Pancreas (tissue), 10 donors: ENCODE measurements at regions not wholly inside any gene's neighbourhood (a gene's known extent, or its start where the extent isn't known, plus 50 kb on each side); places are given as distances from the start of the nearest gene placed in this dataset.

Source experiments
- ATAC-seq, 4 donors: fragments of 200-7000 bp; cut with Tn5 transposase; one replicate each; pipeline versions ENCODE4 v1.8.0 to v1.9.1; 2020; ENCODE audit warnings: mild to moderate bottlenecking in 4 of 4, moderate library complexity in 4 of 4
- DNase-seq, 6 donors: peaks; one replicate each; pipeline ENCODE4 v3.0.0-alpha.2; 2020
- FAIRE-seq: peaks from 2 replicates; lab custom pipeline; 2012; peaks lifted over from hg19 to GRCh38; lab: Jason Lieb, UNC
- H3K27ac ChIP-seq, 4 donors: fragments of 200-600 bp; sonication (generic); 1 replicate in 3 of 4; 2 replicates in 1 of 4; pipeline versions ENCODE4 v1.5.0 to v1.8.0; 2020
- H3K27me3 ChIP-seq, 4 donors: fragments of 200-600 bp; one replicate each; pipeline ENCODE4 v1.8.0; 2021
- H3K36me3 ChIP-seq, 3 donors: fragments of 200-600 bp; sonication (generic) in 1 of 3; one replicate each; pipeline versions ENCODE4 v1.5.0 to v1.8.0; 2020 to 2021
- H3K4me1 ChIP-seq, 3 donors: fragments of 200-600 bp; one replicate each; pipeline ENCODE4 v1.8.0; 2021
- H3K4me3 ChIP-seq, 4 donors: fragments of 200-600 bp; sonication (generic) in 2 of 4; one replicate each; pipeline versions ENCODE4 v1.5.0 to v1.8.0; 2020 to 2021
- H3K9me3 ChIP-seq, 4 donors: fragments of 200-600 bp; one replicate each; pipeline ENCODE4 v1.8.0; 2021
- CTCF ChIP-seq, 4 donors: fragments of 200-600 bp; sonication (generic) in 3 of 4; IDR thresholded peaks; one replicate each; pipeline versions ENCODE4 v1.5.0 to v1.8.0; 2021; ENCODE audit warnings: antibody characterized with exemption in 4 of 4
- WGBS, 2 donors: extraction: QIAGEN DNeasy Blood & Tissue Kit; methylation state at CpG; one replicate each; pipeline ENCODE4 v1.1.7; 2013; 5-methylcytosine and 5-hydroxymethylcytosine counted together
- intact Hi-C, 3 donors: fragments of 100-400 bp; cut with DNase I; formaldehyde crosslinking; loops; one replicate each; pipeline versions ENCODE4 v1.11.1 to v1.14.2; 2022
- donor health status: healthy with polysubstance abuse.
- donor health status: DM: no; HTN: no; CAD: no; lungs with moderate emphysema.
- donor health status: DM: no; HTN: no; CAD: no.
- donor health status: control.
- donor health status: control.
- donor health status: Bipolar disorder and iron deficiency.
- donor health status: DM: yes; HTN: yes; CAD: no.
- donor health status: DM: no; HTN: no; CAD: no.
- donor health status: DM: no; HTN: no; CAD: no.
- donor health status: DM: yes; HTN: yes; CAD: no.

DNA sequence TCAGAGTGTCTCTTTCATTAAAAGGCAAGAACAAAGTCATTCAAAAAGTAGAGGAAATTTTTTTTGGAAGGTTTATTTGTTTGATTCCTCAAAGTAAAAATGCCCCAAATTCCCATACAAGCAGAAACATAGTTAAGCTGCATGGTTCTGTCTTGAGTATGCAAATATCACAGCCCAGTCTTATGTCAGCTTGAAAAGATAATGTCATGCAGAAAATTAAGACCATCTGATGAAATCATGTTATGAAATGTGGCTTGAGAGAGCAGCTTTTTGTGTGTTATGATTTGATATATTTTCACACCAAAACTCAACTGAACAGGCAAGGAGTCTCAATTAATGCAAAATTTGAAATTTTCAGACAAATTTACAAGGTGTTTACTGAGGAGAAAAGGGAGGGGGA is 411.0 kb downstream of the LMO4 start:
- no peaks in the 10 kb centered on the region for H3K4me1 ChIP-seq
- FAIRE-seq (no peak), DNase-seq (no peak), ATAC-seq (no peak)
- intact Hi-C loops = no loop called here
- H3K27me3 ChIP-seq = no peaks in the 10 kb centered on the region
- no peak overlapping the region for H3K27ac ChIP-seq
- TF ChIP-seq CTCF (IDR thresholded peaks at IDR 0.05) = no peak
- no peak overlapping the region for H3K4me3 ChIP-seq
- H3K9me3 ChIP-seq = peaks cover 0 to 3% (median 0%) of the 10 kb centered on the region in 4 donors
- no peaks in the 10 kb centered on the region for H3K36me3 ChIP-seq

DNA sequence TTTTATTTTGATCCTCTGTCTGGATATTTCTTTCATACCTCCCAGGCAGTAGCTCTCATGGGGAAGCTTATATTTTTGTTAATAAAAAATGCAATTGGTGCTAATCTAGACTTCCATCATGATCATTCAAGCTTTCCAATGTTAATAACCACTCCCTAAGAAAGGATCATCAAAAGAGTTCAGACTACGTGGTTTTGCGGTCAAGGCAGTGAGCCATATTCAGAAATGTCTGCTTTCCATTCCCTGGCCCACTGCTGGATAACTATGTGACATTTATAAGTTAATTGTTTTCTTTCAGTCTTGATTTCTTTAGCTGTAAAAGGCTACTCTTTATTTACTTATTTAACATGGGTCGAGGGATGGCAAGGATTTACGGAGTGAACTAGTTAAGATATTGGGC is 414.6 kb downstream of the LMO4 start:
- WGBS, 2 donors = 89 to 95% methylated on average over 4 of the region's 4 CpGs
- ATAC-seq = no peak
- intact Hi-C loops = no loop called here
- no peaks in the 10 kb centered on the region for H3K27me3 ChIP-seq
- DNase-seq = no peak
- H3K27ac ChIP-seq = no peak overlapping the region
- H3K4me3 ChIP-seq = no peak overlapping the region
- no peak for TF ChIP-seq CTCF (IDR thresholded peaks at IDR 0.05)
- H3K9me3 ChIP-seq = peaks cover 0 to 3% (median 0%) of the 10 kb centered on the region in 4 donors
- no peaks in the 10 kb centered on the region for H3K4me1 ChIP-seq
- no peaks in the 10 kb centered on the region for H3K36me3 ChIP-seq
- FAIRE-seq = no peak

DNA sequence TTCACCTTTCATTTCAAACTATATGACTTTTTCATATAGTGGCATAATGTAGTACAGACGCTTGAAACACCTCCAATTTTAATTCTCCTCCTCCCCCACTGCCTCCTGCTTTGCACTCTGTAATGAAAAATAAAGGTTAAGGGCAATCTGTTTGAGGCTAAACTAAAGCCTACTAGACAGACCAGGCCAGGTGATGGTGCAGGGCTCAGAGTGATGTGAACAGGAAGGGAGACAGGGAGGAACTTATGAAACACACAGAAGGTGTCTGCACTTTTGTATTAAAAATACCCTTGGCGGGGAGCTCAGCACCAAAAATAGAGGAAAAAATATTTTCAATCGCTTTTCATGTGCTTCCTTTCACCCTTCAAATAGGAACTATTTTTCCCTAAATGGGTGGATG is 415.4 kb downstream of the LMO4 start:
- intact Hi-C loops = no loop called here
- TF ChIP-seq CTCF (IDR thresholded peaks at IDR 0.05) = no peak
- WGBS, 2 donors = 84 to 93% methylated on average over 3 of the region's 3 CpGs
- H3K27me3 ChIP-seq = no peaks in the 10 kb centered on the region
- no peak for DNase-seq
- H3K36me3 ChIP-seq = no peaks in the 10 kb centered on the region
- ATAC-seq = no peak
- no peaks in the 10 kb centered on the region for H3K4me1 ChIP-seq
- H3K4me3 ChIP-seq = no peak overlapping the region
- no peak overlapping the region for H3K27ac ChIP-seq
- FAIRE-seq = no peak
- peaks cover 0 to 3% (median 0%) of the 10 kb centered on the region in 4 donors for H3K9me3 ChIP-seq

- Histone ChIP-seq H3K9me3 (peaks cover 0 to 3% (median 0%) of the 10 kb centered on the region in 4 donors), H3K4me1 (no peaks in the 10 kb centered on the region), H3K27me3 (no peaks in the 10 kb centered on the region), H3K27ac (no peak overlapping the region), H3K4me3 (no peak overlapping the region), H3K36me3 (no peaks in the 10 kb centered on the region)
- FAIRE-seq = no peak
- intact Hi-C loops = no loop called here
- TF ChIP-seq CTCF (IDR thresholded peaks at IDR 0.05) = no peak
- no peak for ATAC-seq
- no peak for DNase-seq
Measured at GRCh38 chr1:87744763-87745162, 416.1 kb downstream of the LMO4 start.

GRCh38 chr1:87753366-87753765 is 424.7 kb downstream of the LMO4 start:
- H3K9me3 ChIP-seq = no peaks in the 10 kb centered on the region
- ATAC-seq = no peak
- H3K4me1 ChIP-seq = no peaks in the 10 kb centered on the region
- H3K4me3 ChIP-seq = no peak overlapping the region
- no peaks in the 10 kb centered on the region for H3K27me3 ChIP-seq
- TF ChIP-seq CTCF (IDR thresholded peaks at IDR 0.05) = no peak
- DNase-seq = no peak
- no peak for FAIRE-seq
- H3K27ac ChIP-seq = no peak overlapping the region
- no peaks in the 10 kb centered on the region for H3K36me3 ChIP-seq
- intact Hi-C loops = no loop called here
